ENCODE measurements at regions not wholly inside any gene's neighbourhood (a gene's known extent, or its start where the extent isn't known, plus 50 kb on each side); places are given as distances from the start of the nearest gene placed in this dataset.

- Histone ChIP-seq H3K27ac (ENCODE audit: low read length) (no peak overlapping the region), H3K9me3 (replicated peaks; ENCODE audit: control insufficient read depth, low read depth, low read length) (no peaks in the 10 kb centered on the region), H3K27me3 (ENCODE audit: control insufficient read depth, insufficient read depth, low read length) (no peaks in the 10 kb centered on the region), H3K4me3 (ENCODE audit: low read length) (no peak overlapping the region), H3K4me1 (ENCODE audit: control insufficient read depth, insufficient read depth, low read length) (peaks cover 59% of the 10 kb centered on the region), H3K36me3 (ENCODE audit: control insufficient read depth, insufficient read depth, low read length) (no peaks in the 10 kb centered on the region)
- no peak for DNase-seq
- 60% methylated on average over 7 of the region's 10 CpGs for WGBS (ENCODE audit: insufficient coverage)
Measured at GRCh38 chr1:29672416-29673227, 436.3 kb downstream of the PTPRU start.

GRCh38 chr1:29671446-29672356 lies 435.4 kb downstream of the PTPRU start:
- no peak for DNase-seq
- H3K9me3 ChIP-seq (replicated peaks; ENCODE audit: control insufficient read depth, low read depth, low read length), result no peaks in the 10 kb centered on the region
- no peaks in the 10 kb centered on the region for H3K27me3 ChIP-seq (ENCODE audit: control insufficient read depth, insufficient read depth, low read length)
- H3K27ac ChIP-seq (ENCODE audit: low read length), result no peak overlapping the region
- no peaks in the 10 kb centered on the region for H3K36me3 ChIP-seq (ENCODE audit: control insufficient read depth, insufficient read depth, low read length)
- 77% methylated on average over 11 of the region's 14 CpGs for WGBS (ENCODE audit: insufficient coverage)
- H3K4me3 ChIP-seq (ENCODE audit: low read length), result no peak overlapping the region
- H3K4me1 ChIP-seq (ENCODE audit: control insufficient read depth, insufficient read depth, low read length), result peaks cover 50% of the 10 kb centered on the region

- WGBS (ENCODE audit: insufficient coverage), result 93% methylated on average over 5 of the region's 7 CpGs
- H3K4me1 ChIP-seq (ENCODE audit: control insufficient read depth, insufficient read depth, low read length), result peaks cover 41% of the 10 kb centered on the region
- H3K27ac ChIP-seq (ENCODE audit: low read length), result no peak overlapping the region
- H3K9me3 ChIP-seq (replicated peaks; ENCODE audit: control insufficient read depth, low read depth, low read length), result no peaks in the 10 kb centered on the region
- H3K27me3 ChIP-seq (ENCODE audit: control insufficient read depth, insufficient read depth, low read length), result no peaks in the 10 kb centered on the region
- no peak for DNase-seq
- no peaks in the 10 kb centered on the region for H3K36me3 ChIP-seq (ENCODE audit: control insufficient read depth, insufficient read depth, low read length)
- no peak overlapping the region for H3K4me3 ChIP-seq (ENCODE audit: low read length)
Measured at GRCh38 chr1:29670752-29671151, 434.4 kb downstream of the PTPRU start.

GRCh38 chr1:29669912-29670311 lies 433.6 kb downstream of the PTPRU start:
- H3K4me1 ChIP-seq (ENCODE audit: control insufficient read depth, insufficient read depth, low read length), result peaks cover 32% of the 10 kb centered on the region
- DNase-seq, result no peak
- no peak overlapping the region for H3K27ac ChIP-seq (ENCODE audit: low read length)
- no peaks in the 10 kb centered on the region for H3K27me3 ChIP-seq (ENCODE audit: control insufficient read depth, insufficient read depth, low read length)
- no CpG with 5 or more reads among the region's 3 CpGs for WGBS (ENCODE audit: insufficient coverage)
- H3K4me3 ChIP-seq (ENCODE audit: low read length), result no peak overlapping the region
- H3K36me3 ChIP-seq (ENCODE audit: control insufficient read depth, insufficient read depth, low read length), result no peaks in the 10 kb centered on the region
- H3K9me3 ChIP-seq (replicated peaks; ENCODE audit: control insufficient read depth, low read depth, low read length), result no peaks in the 10 kb centered on the region

- H3K4me1 ChIP-seq (ENCODE audit: control insufficient read depth, insufficient read depth, low read length), result peaks cover 26% of the 10 kb centered on the region
- no peaks in the 10 kb centered on the region for H3K36me3 ChIP-seq (ENCODE audit: control insufficient read depth, insufficient read depth, low read length)
- WGBS (ENCODE audit: insufficient coverage), result 50% methylated on average over 9 of the region's 10 CpGs
- H3K27ac ChIP-seq (ENCODE audit: low read length), result no peak overlapping the region
- H3K9me3 ChIP-seq (replicated peaks; ENCODE audit: control insufficient read depth, low read depth, low read length), result no peaks in the 10 kb centered on the region
- H3K4me3 ChIP-seq (ENCODE audit: low read length), result no peak overlapping the region
- H3K27me3 ChIP-seq (ENCODE audit: control insufficient read depth, insufficient read depth, low read length), result no peaks in the 10 kb centered on the region
- DNase-seq, result no peak
Measured at GRCh38 chr1:29669158-29669871, 433.0 kb downstream of the PTPRU start.

- Histone ChIP-seq H3K9me3 (replicated peaks; ENCODE audit: control insufficient read depth, low read depth, low read length) (no peaks in the 10 kb centered on the region), H3K4me3 (ENCODE audit: low read length) (no peak overlapping the region), H3K27ac (ENCODE audit: low read length) (no peak overlapping the region), H3K4me1 (ENCODE audit: control insufficient read depth, insufficient read depth, low read length) (peaks cover 20% of the 10 kb centered on the region), H3K27me3 (ENCODE audit: control insufficient read depth, insufficient read depth, low read length) (no peaks in the 10 kb centered on the region), H3K36me3 (ENCODE audit: control insufficient read depth, insufficient read depth, low read length) (no peaks in the 10 kb centered on the region)
- DNase-seq, result no peak
- 63% methylated on average over 1 of the region's 7 CpGs for WGBS (ENCODE audit: insufficient coverage)
Measured at GRCh38 chr1:29668551-29669157, 432.3 kb downstream of the PTPRU start.

GRCh38 chr1:29667951-29668350 lies 431.6 kb downstream of the PTPRU start:
- no CpG with 5 or more reads among the region's 2 CpGs for WGBS (ENCODE audit: insufficient coverage)
- Histone ChIP-seq H3K27me3 (ENCODE audit: control insufficient read depth, insufficient read depth, low read length) (no peaks in the 10 kb centered on the region), H3K27ac (ENCODE audit: low read length) (no peak overlapping the region)

GRCh38 chr1:29664711-29665110 lies 428.4 kb downstream of the PTPRU start:
- Histone ChIP-seq H3K4me3 (ENCODE audit: low read length) (no peak overlapping the region), H3K36me3 (ENCODE audit: control insufficient read depth, insufficient read depth, low read length) (no peaks in the 10 kb centered on the region), H3K27ac (ENCODE audit: low read length) (no peak overlapping the region), H3K27me3 (ENCODE audit: control insufficient read depth, insufficient read depth, low read length) (no peaks in the 10 kb centered on the region), H3K4me1 (ENCODE audit: control insufficient read depth, insufficient read depth, low read length) (no peaks in the 10 kb centered on the region), H3K9me3 (replicated peaks; ENCODE audit: control insufficient read depth, low read depth, low read length) (no peaks in the 10 kb centered on the region)
- DNase-seq, result no peak
- 40% methylated on average over 1 of the region's 2 CpGs for WGBS (ENCODE audit: insufficient coverage)

More at GRCh38 chr1:29667951-29668350, 431.6 kb downstream of the PTPRU start:
- Histone ChIP-seq H3K4me1 (ENCODE audit: control insufficient read depth, insufficient read depth, low read length) (peaks cover 14% of the 10 kb centered on the region), H3K9me3 (replicated peaks; ENCODE audit: control insufficient read depth, low read depth, low read length) (no peaks in the 10 kb centered on the region), H3K4me3 (ENCODE audit: low read length) (no peak overlapping the region), H3K36me3 (ENCODE audit: control insufficient read depth, insufficient read depth, low read length) (no peaks in the 10 kb centered on the region)
- DNase-seq, result no peak

GRCh38 chr1:29658688-29659087 lies 422.4 kb downstream of the PTPRU start:
- Histone ChIP-seq H3K27me3 (ENCODE audit: control insufficient read depth, insufficient read depth, low read length) (no peaks in the 10 kb centered on the region), H3K9me3 (replicated peaks; ENCODE audit: control insufficient read depth, low read depth, low read length) (peaks cover 4% of the 10 kb centered on the region), H3K27ac (ENCODE audit: low read length) (no peak overlapping the region), H3K4me1 (ENCODE audit: control insufficient read depth, insufficient read depth, low read length) (no peaks in the 10 kb centered on the region), H3K4me3 (ENCODE audit: low read length) (no peak overlapping the region), H3K36me3 (ENCODE audit: control insufficient read depth, insufficient read depth, low read length) (no peaks in the 10 kb centered on the region)
- no CpG with 5 or more reads among the region's 1 CpG for WGBS (ENCODE audit: insufficient coverage)
- no peak for DNase-seq
